ENCODE measurements at regions not wholly inside any gene's neighbourhood (a gene's known extent, or its start where the extent isn't known, plus 50 kb on each side); places are given as distances from the start of the nearest gene placed in this dataset.
"Not testable (repeated sequence)": the region's sequence is repeated elsewhere in the genome, so short reads cannot be mapped to it uniquely, and the experiment has no call there.

GRCh38 chrX:121851033-121851432, 803.6 kb downstream of the GLUD2 start:
- DNase-seq (ENCODE audit: low spot score), result no peak

- no peak for DNase-seq (ENCODE audit: low spot score)
Observed at GRCh38 chrX:121853762-121854613, 806.6 kb downstream of the GLUD2 start.

GRCh38 chrX:121854614-121854911, 807.2 kb downstream of the GLUD2 start:
- DNase-seq (ENCODE audit: low spot score), result no peak

- no peak for DNase-seq (ENCODE audit: low spot score)
Observed at GRCh38 chrX:121858867-121859647, 811.6 kb downstream of the GLUD2 start.

- no peak for DNase-seq (ENCODE audit: low spot score)
Observed at GRCh38 chrX:121863976-121864375, 816.6 kb downstream of the GLUD2 start.

GRCh38 chrX:121864561-121864960, 817.2 kb downstream of the GLUD2 start:
- no peak for DNase-seq (ENCODE audit: low spot score)

- DNase-seq (ENCODE audit: low spot score), result no peak
Observed at GRCh38 chrX:121869876-121870477, 822.6 kb downstream of the GLUD2 start.

GRCh38 chrX:121871122-121871521, 823.7 kb downstream of the GLUD2 start:
- no peak for DNase-seq (ENCODE audit: low spot score)

GRCh38 chrX:121876305-121876704, 828.9 kb downstream of the GLUD2 start:
- no peak for DNase-seq (ENCODE audit: low spot score)

GRCh38 chrX:121877337-121877736, 829.9 kb downstream of the GLUD2 start:
- not testable (repeated sequence) for DNase-seq (ENCODE audit: low spot score)

- DNase-seq (ENCODE audit: low spot score), result no peak
Observed at GRCh38 chrX:121886557-121886956, 839.1 kb downstream of the GLUD2 start.

- DNase-seq (ENCODE audit: low spot score), result no peak
Observed at GRCh38 chrX:121894756-121895155, 847.3 kb downstream of the GLUD2 start.

- no peak for DNase-seq (ENCODE audit: low spot score)
Observed at GRCh38 chrX:121902463-121902862, 855.1 kb downstream of the GLUD2 start.

- no peak for DNase-seq (ENCODE audit: low spot score)
Observed at GRCh38 chrX:121903961-121904360, 856.6 kb downstream of the GLUD2 start.

GRCh38 chrX:121921258-121921657, 873.8 kb downstream of the GLUD2 start:
- DNase-seq (ENCODE audit: low spot score), result no peak

- DNase-seq (ENCODE audit: low spot score), result no peak
Observed at GRCh38 chrX:121931567-121931966, 884.2 kb downstream of the GLUD2 start.

GRCh38 chrX:121932688-121933087, 885.3 kb downstream of the GLUD2 start:
- no peak for DNase-seq (ENCODE audit: low spot score)

- DNase-seq (ENCODE audit: low spot score), result no peak
Observed at GRCh38 chrX:121949041-121949760, 901.8 kb downstream of the GLUD2 start.

GRCh38 chrX:121958886-121959285, 911.5 kb downstream of the GLUD2 start:
- no peak for DNase-seq (ENCODE audit: low spot score)

GRCh38 chrX:121975671-121976070, 928.3 kb downstream of the GLUD2 start:
- DNase-seq (ENCODE audit: low spot score), result no peak

- DNase-seq (ENCODE audit: low spot score), result no peak
Observed at GRCh38 chrX:121987163-121987562, 939.8 kb downstream of the GLUD2 start.

- DNase-seq (ENCODE audit: low spot score), result no peak
Observed at GRCh38 chrX:121987835-121988234, 940.4 kb downstream of the GLUD2 start.
